ENCODE measurements at regions not wholly inside any gene's neighbourhood (a gene's known extent, or its start where the extent isn't known, plus 50 kb on each side); places are given as distances from the start of the nearest gene placed in this dataset.

DNA sequence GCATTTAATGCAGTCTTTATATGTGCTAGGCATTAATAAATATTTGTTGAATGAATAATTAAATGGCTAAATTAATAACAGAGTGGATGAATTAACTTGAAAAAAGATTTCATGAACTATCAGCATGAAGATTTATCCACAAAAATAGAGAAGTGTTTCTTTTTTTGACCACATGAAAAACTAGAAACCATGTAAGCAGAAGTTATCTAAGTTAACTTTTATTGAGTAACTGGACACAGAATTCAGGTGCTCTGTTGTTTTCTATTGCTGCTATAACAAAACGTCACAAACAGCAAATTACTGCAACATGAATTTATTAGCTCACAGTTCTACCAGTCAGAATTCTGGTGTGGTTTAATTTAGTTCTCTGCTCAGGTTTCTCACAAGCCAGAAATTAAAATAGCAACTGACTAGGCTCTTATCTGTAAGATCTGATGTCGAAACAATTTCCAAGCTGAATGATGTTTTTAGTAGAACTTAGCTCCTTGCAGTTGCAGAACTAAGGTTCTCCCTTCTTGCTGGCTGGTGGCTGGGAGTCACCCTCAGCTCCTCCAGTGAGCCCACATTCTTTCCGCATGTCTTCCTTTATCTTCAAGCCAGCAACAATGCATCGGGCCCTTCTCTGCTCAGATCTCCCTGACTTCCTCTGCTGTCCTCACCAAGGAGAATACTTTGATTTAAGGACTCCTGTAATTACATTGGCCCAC lies 810.2 kb upstream of the ALCAM start:
- no peak for DNase-seq (ENCODE audit: low spot score)

DNA sequence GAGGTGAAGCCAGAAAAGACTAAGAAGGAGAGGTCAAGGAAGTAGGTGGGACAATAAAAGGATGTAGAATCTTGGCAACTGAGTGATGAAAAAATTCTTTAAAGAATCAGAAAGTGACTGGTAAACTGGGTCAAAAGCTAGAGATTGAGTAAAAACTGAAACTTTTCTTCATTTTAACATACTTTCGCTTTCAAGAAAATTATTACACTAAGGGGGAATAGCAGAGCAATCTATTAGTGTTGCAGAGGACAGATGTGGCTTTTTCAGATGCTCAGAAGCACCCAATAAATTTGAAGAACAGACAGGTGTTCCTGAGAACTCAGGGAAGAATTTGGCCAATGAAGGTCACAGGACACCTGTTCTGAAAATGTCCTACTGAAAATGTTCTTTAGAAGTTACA lies 805.4 kb upstream of the ALCAM start:
- no peak for DNase-seq (ENCODE audit: low spot score)

- peak; percentile 50 for DNase-seq (ENCODE audit: low spot score)
Measured at GRCh38 chr3:104564045-104564643, 802.6 kb upstream of the ALCAM start.

- DNase-seq (ENCODE audit: low spot score): no peak
Measured at GRCh38 chr3:104566054-104566453, 800.7 kb upstream of the ALCAM start.

DNA sequence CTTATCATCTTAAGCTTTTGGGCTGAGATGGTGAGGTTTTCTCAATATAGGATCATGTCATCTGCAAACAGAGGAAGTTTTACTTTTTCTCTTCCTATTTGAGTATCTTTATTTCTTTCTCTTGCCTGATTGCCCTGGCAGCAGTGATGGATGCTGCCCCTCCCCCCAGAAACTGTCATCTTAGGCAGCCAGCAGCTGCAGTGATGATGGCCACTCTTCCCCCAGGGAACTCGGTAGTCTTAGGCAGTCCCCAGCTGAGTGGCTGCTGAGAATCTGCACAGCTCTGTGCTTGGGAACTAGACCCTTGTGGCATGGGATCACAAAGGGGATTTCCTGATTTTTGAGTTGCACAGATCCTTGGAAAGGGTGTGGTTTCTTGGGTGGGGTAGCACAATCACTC lies 791.1 kb upstream of the ALCAM start:
- DNase-seq (ENCODE audit: low spot score): no peak

DNA sequence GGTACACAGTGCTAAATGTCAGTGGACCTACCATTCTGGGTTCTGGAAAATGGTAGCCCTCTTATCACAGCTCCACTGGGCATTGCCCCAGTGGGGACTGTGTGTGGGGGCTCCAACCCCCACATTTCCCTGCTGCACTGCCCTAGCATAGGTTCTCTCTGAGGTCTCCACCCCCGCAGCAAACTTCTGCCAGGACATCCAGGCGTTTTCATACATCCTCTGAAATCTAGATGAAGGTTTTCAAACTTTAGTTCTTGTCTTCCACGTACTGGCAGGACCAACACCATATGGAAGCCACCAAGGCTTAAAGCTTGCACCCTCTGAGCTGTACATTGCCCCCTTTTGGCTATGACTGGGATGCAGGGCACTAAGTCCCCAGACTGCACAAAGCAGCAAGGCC lies 788.2 kb upstream of the ALCAM start:
- DNase-seq (ENCODE audit: low spot score): no peak

DNA sequence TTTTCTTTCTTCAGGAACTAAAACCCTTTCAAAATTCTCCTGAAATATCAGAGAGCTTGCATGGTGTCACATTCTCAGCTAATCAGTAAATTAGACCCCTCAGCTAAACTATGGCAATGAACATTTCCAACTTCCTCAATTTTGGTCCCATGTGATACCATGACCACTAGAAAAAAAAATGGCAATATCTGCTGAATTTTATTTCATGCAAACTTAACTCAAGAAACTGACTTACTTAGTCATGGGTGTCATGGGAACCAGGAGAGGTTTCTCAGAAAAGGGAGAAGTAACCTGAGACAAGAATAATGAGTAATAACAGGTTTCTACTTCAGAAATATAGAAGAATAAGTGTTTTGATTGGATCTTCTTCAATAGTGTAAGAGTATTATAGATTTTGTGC lies 784.6 kb upstream of the ALCAM start:
- DNase-seq (ENCODE audit: low spot score): no peak

DNA sequence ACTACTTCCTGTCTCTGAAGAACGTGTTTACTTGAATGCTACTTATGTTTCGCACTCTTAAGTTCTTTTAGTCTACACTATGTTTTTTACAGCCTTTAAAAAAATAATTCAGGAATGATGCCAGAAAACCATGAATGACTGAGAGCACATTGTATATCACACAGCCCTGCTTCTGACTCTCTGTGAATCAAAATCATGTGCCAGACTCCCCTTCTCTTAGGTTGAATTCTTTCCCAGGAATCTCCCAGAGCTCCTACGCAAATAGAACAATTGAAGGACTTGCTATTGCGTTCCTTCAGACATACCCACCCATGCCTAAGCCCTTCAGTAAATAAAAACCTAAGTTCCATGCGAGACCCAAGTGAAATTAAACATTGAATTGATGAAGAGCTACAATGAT lies 782.0 kb upstream of the ALCAM start:
- DNase-seq (ENCODE audit: low spot score): no peak

- no peak for DNase-seq (ENCODE audit: low spot score)
Measured at GRCh38 chr3:104586344-104586743, 780.4 kb upstream of the ALCAM start.

GRCh38 chr3:104588442-104588841 lies 778.3 kb upstream of the ALCAM start:
- no peak for DNase-seq (ENCODE audit: low spot score)

GRCh38 chr3:104591776-104592175 lies 774.9 kb upstream of the ALCAM start:
- no peak for DNase-seq (ENCODE audit: low spot score)

- no peak for DNase-seq (ENCODE audit: low spot score)
Measured at GRCh38 chr3:104594491-104594890, 772.2 kb upstream of the ALCAM start.

- no peak for DNase-seq (ENCODE audit: low spot score)
Measured at GRCh38 chr3:104596054-104596453, 770.7 kb upstream of the ALCAM start.

- DNase-seq (ENCODE audit: low spot score): peak; percentile 58
Measured at GRCh38 chr3:104596551-104596950, 770.2 kb upstream of the ALCAM start.

DNA sequence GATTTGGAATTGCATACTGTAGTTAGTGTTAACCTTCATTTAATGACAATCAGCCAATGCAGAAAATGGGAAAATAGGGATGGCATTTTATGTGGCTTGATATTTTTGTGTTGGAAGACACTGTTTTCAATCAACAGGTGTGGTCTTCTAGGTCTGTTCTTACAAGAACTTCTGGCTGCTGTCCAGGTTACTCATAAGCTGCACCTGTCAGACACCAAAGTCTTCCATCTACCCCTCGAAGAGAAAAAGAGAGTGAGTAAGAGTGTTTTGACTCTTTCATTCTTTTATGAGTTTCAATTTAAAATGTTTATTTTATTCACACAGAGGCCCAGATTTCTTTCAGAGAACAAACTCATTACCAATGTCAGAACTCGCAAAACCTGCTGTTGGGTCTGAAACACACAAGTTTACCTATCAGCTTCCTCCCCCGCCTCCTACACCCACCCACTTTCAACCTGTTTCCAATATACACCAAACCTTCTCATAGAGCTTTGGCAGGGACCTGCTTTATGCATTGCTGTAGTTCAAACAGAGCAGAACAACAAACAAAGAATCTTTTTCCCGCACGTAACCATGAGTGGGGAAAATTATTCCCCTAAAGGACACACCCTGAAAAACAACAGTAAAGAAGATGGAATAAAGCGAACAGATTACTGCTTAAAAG lies 767.7 kb upstream of the ALCAM start:
- DNase-seq (ENCODE audit: low spot score): peak; percentile 23

GRCh38 chr3:104604326-104605010 lies 762.2 kb upstream of the ALCAM start:
- peak; percentile 42 for DNase-seq (ENCODE audit: low spot score)

- no peak for DNase-seq (ENCODE audit: low spot score)
Measured at GRCh38 chr3:104606812-104607211, 759.9 kb upstream of the ALCAM start.

DNA sequence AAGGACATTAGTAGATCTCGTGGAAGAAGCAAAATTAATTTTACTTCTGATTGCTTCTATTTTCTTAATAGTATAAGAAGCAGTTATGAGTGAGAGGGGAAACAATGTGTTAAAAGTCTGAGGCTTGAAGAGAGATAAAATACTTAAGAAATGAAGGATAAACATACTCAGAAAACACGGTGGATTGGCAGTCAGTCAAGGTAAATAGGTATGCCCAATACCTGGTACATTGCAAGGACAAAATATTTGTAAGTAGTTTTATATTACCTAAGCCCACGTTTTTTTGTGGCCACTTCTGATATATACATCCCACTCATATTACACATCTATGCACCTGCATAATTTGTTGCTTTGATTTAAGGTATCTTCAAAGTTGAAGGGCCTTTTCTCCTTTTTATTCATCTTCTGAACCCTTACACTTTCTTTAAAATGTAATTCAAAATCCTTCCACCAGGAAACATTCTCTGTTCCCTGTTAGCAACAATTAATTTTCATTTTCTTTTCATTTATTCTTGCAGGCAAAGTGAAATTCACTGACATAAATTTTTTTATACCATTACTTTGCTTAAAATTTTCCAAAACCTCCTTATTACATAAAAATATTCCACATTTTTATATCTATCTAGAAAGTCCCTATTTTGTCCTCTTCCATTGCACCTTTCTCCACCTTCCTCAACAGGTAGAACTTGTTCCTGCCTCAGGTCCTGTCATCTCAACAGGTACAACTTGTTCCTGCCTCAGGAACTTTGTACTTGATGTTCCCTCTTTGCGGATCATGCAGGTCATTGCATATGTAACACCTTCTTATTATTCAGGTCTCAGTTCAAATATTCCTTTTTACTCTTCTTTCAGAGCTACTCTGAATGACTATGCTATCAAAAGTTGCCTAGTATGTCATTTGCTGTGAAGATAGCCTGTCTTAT lies 755.7 kb upstream of the ALCAM start:
- DNase-seq (ENCODE audit: low spot score): no peak

- DNase-seq (ENCODE audit: low spot score): no peak
Measured at GRCh38 chr3:104612218-104612617, 754.5 kb upstream of the ALCAM start.

GRCh38 chr3:104614564-104614963 lies 752.1 kb upstream of the ALCAM start:
- DNase-seq (ENCODE audit: low spot score): no peak

DNA sequence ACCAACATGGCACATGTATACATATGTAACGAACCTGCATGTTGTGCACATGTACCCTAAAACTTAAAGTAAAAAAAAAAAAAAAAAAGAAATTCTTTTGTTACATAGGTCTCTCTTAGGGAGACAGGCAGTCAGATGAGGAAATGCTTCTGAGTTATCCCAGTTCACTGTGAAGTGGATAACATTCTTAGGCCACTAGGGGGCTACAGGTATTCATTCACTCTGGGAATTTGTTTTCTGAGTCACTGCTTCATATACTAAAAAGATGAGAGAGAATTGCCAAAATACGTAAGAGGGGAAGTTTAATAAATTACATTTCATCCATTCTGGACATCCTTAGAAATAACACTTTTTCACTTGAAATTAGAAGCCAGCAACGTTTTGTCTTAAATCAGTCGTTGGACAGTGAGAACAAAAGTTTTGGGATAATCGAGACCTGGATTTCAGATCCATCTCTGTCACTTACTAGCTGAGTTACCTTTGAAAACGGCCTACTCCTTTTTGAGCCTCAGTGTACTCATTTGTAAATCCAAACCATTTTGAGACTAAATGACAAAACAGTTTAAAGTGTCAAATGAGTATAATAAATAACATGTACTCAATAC lies 738.4 kb upstream of the ALCAM start:
- DNase-seq (ENCODE audit: low spot score): peak; percentile 71
